H1 (cell line): ENCODE measurements at regions not wholly inside any gene's neighbourhood (a gene's known extent, or its start where the extent isn't known, plus 50 kb on each side); places are given as distances from the start of the nearest gene placed in this dataset.

Experiments
- CTCF ChIA-PET: fragments of 300-600 bp; sonication (Branson Sonifier 250); formaldehyde crosslinking; loops from one replicate; lab custom pipeline; 2021; ENCODE audit not compliant: partially characterized antibody; lab: Charles Lee
- POLR2A ChIA-PET: fragments of 300-600 bp; sonication (Branson Sonifier 250); formaldehyde crosslinking; loops from one replicate; lab custom pipeline; 2021; ENCODE audit warnings: inconsistent platforms; ENCODE audit not compliant: partially characterized antibody; lab: Charles Lee
- DNase-seq, 2 experiments: peaks; one replicate each; pipeline versions ENCODE4 v3.0.0 to v3.0.0-alpha.2; 2010 to 2022; ENCODE audit warnings: low spot score in 2 of 2, low read depth in 1 of 2, mixed read lengths in 1 of 2
- FAIRE-seq: peaks from 2 replicates; lab custom pipeline; 2011; peaks lifted over from hg19 to GRCh38; lab: Jason Lieb, UNC
- H2AFZ ChIP-seq: 2 replicates; pipeline ENCODE4 v1.8.1; 2012; ENCODE audit warnings: low read length, inconsistent platforms
- H2AK5ac ChIP-seq: 2 replicates; pipeline ENCODE4 v1.6.1; 2013; ENCODE audit warnings: low read depth, low read length
- H2BK120ac ChIP-seq: replicated peaks from 2 replicates; pipeline ENCODE3; 2013; ENCODE audit warnings: low read depth, low read length, inconsistent platforms
- H2BK12ac ChIP-seq: 2 replicates; pipeline ENCODE4 v1.6.1; 2013; ENCODE audit warnings: low read depth, low read length
- H2BK15ac ChIP-seq: 2 replicates; pipeline ENCODE4 v1.6.1; 2013; ENCODE audit warnings: low read length
- H2BK20ac ChIP-seq: 2 replicates; pipeline ENCODE4 v1.6.1; 2013; ENCODE audit warnings: low read length
- H2BK5ac ChIP-seq: 2 replicates; pipeline ENCODE4 v1.6.1; 2013; ENCODE audit warnings: low read depth, low read length
- H3K14ac ChIP-seq: 2 replicates; pipeline ENCODE4 v1.6.1; 2013; ENCODE audit warnings: inconsistent platforms; ENCODE audit not compliant: insufficient read length
- H3K18ac ChIP-seq: 2 replicates; pipeline ENCODE4 v1.6.1; 2013; ENCODE audit warnings: low read length; ENCODE audit errors: extremely low read depth
- H3K23ac ChIP-seq: 2 replicates; pipeline ENCODE4 v1.6.1; 2013; ENCODE audit warnings: inconsistent platforms; ENCODE audit not compliant: insufficient read length
- H3K23me2 ChIP-seq: 2 replicates; pipeline ENCODE4 v1.6.1; 2013; ENCODE audit warnings: low read depth, low read length
- H3K27ac ChIP-seq: 2 replicates; pipeline ENCODE4 v1.6.1; 2011; ENCODE audit warnings: low read depth, low read length, inconsistent platforms
- H3K27me3 ChIP-seq, 4 experiments: replicated peaks in 1 of 4; 1 replicate in 1 of 4; 2 replicates in 3 of 4; pipeline versions ENCODE4 v1.6.1 to v1.8.1; 2011 to 2013; ENCODE audit warnings: low read length in 3 of 4, mild to moderate bottlenecking in 3 of 4, inconsistent platforms in 2 of 4, mixed read lengths in 2 of 4, moderate library complexity in 1 of 4; ENCODE audit not compliant: control insufficient read depth in 3 of 4, insufficient read depth in 3 of 4; ENCODE audit errors: extremely low read depth in 1 of 4
- H3K36me3 ChIP-seq, 4 experiments: 2 replicates each; pipeline versions ENCODE4 v1.6.1 to v1.8.1; 2011 to 2013; ENCODE audit warnings: mild to moderate bottlenecking in 4 of 4, low read length in 3 of 4, moderate library complexity in 2 of 4, control low read depth in 1 of 4, inconsistent platforms in 1 of 4; ENCODE audit not compliant: insufficient read depth in 4 of 4, control insufficient read depth in 2 of 4
- H3K4ac ChIP-seq: replicated peaks from 2 replicates; pipeline ENCODE3; 2013; ENCODE audit warnings: low read length, low read depth, mixed read lengths, inconsistent platforms; ENCODE audit not compliant: insufficient read length
- H3K4me1 ChIP-seq, 4 experiments: replicated peaks in 1 of 4; 1 replicate in 1 of 4; 2 replicates in 3 of 4; pipeline versions ENCODE4 v1.6.1 to v1.8.1; 2011 to 2013; ENCODE audit warnings: low read length in 3 of 4, inconsistent platforms in 2 of 4, mixed read lengths in 1 of 4; ENCODE audit not compliant: insufficient read depth in 4 of 4, control insufficient read depth in 3 of 4
- H3K4me2 ChIP-seq, 2 experiments: 2 replicates each; pipeline versions ENCODE4 v1.6.1 to v1.8.1; 2011 to 2013; ENCODE audit warnings: low read depth in 2 of 2, low read length in 2 of 2, control low read depth in 1 of 2, inconsistent platforms in 1 of 2, mild to moderate bottlenecking in 1 of 2; ENCODE audit not compliant: insufficient read depth in 1 of 2
- H3K4me3 ChIP-seq, 4 experiments: fragments of 200-600, 300-600 bp in 1 of 4; sonication (generic), shearing (Covaris generic), sonication (Bioruptor Twin) in 1 of 4; 2 replicates each; pipeline versions ENCODE4 v1.5.1 to v1.8.1; 2011 to 2016; ENCODE audit warnings: low read length in 4 of 4, low read depth in 3 of 4, control low read depth in 2 of 4, inconsistent platforms in 2 of 4, mild to moderate bottlenecking in 2 of 4, mixed read lengths in 1 of 4, moderate library complexity in 1 of 4; ENCODE audit not compliant: insufficient read depth in 2 of 4; ENCODE audit errors: extremely low read depth in 1 of 4
- H3K56ac ChIP-seq: replicated peaks from 2 replicates; pipeline ENCODE3; 2013; ENCODE audit warnings: low read depth, mild to moderate bottlenecking, mixed read lengths, low read length, inconsistent platforms; ENCODE audit not compliant: insufficient read length
- H3K79me1 ChIP-seq: 2 replicates; pipeline ENCODE4 v1.6.1; 2013; ENCODE audit warnings: low read depth, low read length, control low read depth
- H3K79me2 ChIP-seq, 2 experiments: 2 replicates each; pipeline versions ENCODE4 v1.6.1 to v1.8.1; 2012 to 2013; ENCODE audit warnings: low read length in 2 of 2, mild to moderate bottlenecking in 2 of 2, inconsistent platforms in 1 of 2; ENCODE audit not compliant: insufficient read depth in 2 of 2, control insufficient read depth in 1 of 2
- H3K9ac ChIP-seq, 4 experiments: replicated peaks in 1 of 4; 1 replicate in 1 of 4; 2 replicates in 3 of 4; pipeline versions ENCODE4 v1.6.1 to v1.8.1; 2011 to 2013; ENCODE audit warnings: low read depth in 3 of 4, low read length in 3 of 4, control low read depth in 2 of 4, mild to moderate bottlenecking in 2 of 4, moderate library complexity in 2 of 4, inconsistent platforms in 1 of 4; ENCODE audit errors: extremely low read depth in 1 of 4
- H3K9me3 ChIP-seq, 2 experiments: 2 replicates each; pipeline versions ENCODE4 v1.6.1 to v1.8.1; 2012 to 2013; ENCODE audit warnings: mild to moderate bottlenecking in 2 of 2, moderate library complexity in 2 of 2, control low read depth in 1 of 2, inconsistent platforms in 1 of 2, low read depth in 1 of 2, low read length in 1 of 2, mixed read lengths in 1 of 2; ENCODE audit not compliant: insufficient read depth in 2 of 2
- H4K20me1 ChIP-seq, 2 experiments: replicated peaks in 1 of 2; 2 replicates each; pipeline versions ENCODE3 to v1.8.1; 2011 to 2013; ENCODE audit warnings: inconsistent platforms in 2 of 2, low read length in 2 of 2, mild to moderate bottlenecking in 1 of 2; ENCODE audit not compliant: insufficient read depth in 2 of 2, control insufficient read depth in 1 of 2
- H4K5ac ChIP-seq: 2 replicates; pipeline ENCODE4 v1.6.1; 2013; ENCODE audit warnings: low read length, low read depth, mixed read lengths, inconsistent platforms; ENCODE audit not compliant: insufficient read length
- H4K8ac ChIP-seq: 2 replicates; pipeline ENCODE4 v1.8.0; 2013; ENCODE audit warnings: mild to moderate bottlenecking, moderate library complexity, low read length, inconsistent platforms; ENCODE audit not compliant: insufficient read depth; ENCODE audit errors: extremely low read depth
- H4K91ac ChIP-seq: replicated peaks from 2 replicates; pipeline ENCODE3; 2013; ENCODE audit warnings: low read length, mixed read lengths, inconsistent platforms; ENCODE audit not compliant: insufficient read length
- CREB1 ChIP-seq: IDR thresholded peaks from 2 replicates; pipeline ENCODE4 v1.6.1; 2012; ENCODE audit warnings: inconsistent platforms
- EP300 ChIP-seq, 2 experiments: IDR thresholded peaks; 1 replicate in 1 of 2; 2 replicates in 1 of 2; pipeline ENCODE4 v1.6.1; 2011 to 2012; ENCODE audit warnings: low read depth in 2 of 2, low read length in 2 of 2, mild to moderate bottlenecking in 2 of 2, borderline replicate concordance in 1 of 2, inconsistent platforms in 1 of 2, moderate library complexity in 1 of 2
- NRF1 ChIP-seq: IDR thresholded peaks from 2 replicates; pipeline ENCODE4 v1.6.1; 2011; ENCODE audit warnings: mild to moderate bottlenecking, low read depth, low read length, improper control_type of control experiment
- SP1 ChIP-seq: IDR thresholded peaks from 2 replicates; pipeline ENCODE4 v1.6.1; 2011; ENCODE audit warnings: low read depth, low read length
- TCF12 ChIP-seq: IDR thresholded peaks from 2 replicates; pipeline ENCODE4 v1.6.1; 2011; ENCODE audit warnings: low read depth, mild to moderate bottlenecking, low read length
- WGBS, 2 experiments: shearing (Covaris generic) in 1 of 2; methylation state at CpG; one replicate each; pipeline versions ENCODE4 v1.1.6 to v1.1.7; 2013 to 2015; ENCODE audit warnings: low lambda C conversion rate in 2 of 2, mixed read lengths in 2 of 2, inconsistent platforms in 1 of 2, low coverage in 1 of 2, missing lambda C conversion rate in 1 of 2; ENCODE audit not compliant: insufficient replicate concordance in 2 of 2, insufficient coverage in 1 of 2, insufficient read length in 1 of 2; ENCODE audit errors: extremely low coverage in 1 of 2, missing lambda C conversion rate in 1 of 2; 5-methylcytosine and 5-hydroxymethylcytosine counted together

GRCh38 chr10:78815702-78816334 is 252.9 kb upstream of the ZMIZ1 start:
- no peak overlapping the region for H4K5ac ChIP-seq
- H3K9ac ChIP-seq, result no peak overlapping the region
- no peak overlapping the region for H3K23ac ChIP-seq
- H2BK120ac ChIP-seq, result no peak overlapping the region
- H2BK12ac ChIP-seq, result no peak overlapping the region
- H3K27ac ChIP-seq, result no peak overlapping the region
- H3K27me3 ChIP-seq, result no peaks in the 10 kb centered on the region
- no peaks in the 10 kb centered on the region for H3K79me1 ChIP-seq
- H2AK5ac ChIP-seq, result no peak overlapping the region
- H3K4me1 ChIP-seq, result peaks cover 0 to 12% (median 10%) of the 10 kb centered on the region in 4 experiments; a peak in 5 of 7 replicates
- ChIA-PET POLR2A (no interaction called here), CTCF (no interaction called here)
- H2BK5ac ChIP-seq, result no peak overlapping the region
- no peak overlapping the region for H3K14ac ChIP-seq
- no peak overlapping the region for H3K4me2 ChIP-seq
- no peak overlapping the region for H3K4me3 ChIP-seq
- no peak for DNase-seq
- H3K56ac ChIP-seq, result no peak overlapping the region
- no peak overlapping the region for H2BK20ac ChIP-seq
- H3K36me3 ChIP-seq, result no peaks in the 10 kb centered on the region
- H3K79me2 ChIP-seq, result no peaks in the 10 kb centered on the region
- FAIRE-seq, result no peak
- WGBS, 2 experiments, result 90% methylated on average over 2 of the region's 2 CpGs; no CpG with 5 or more reads in 1 of the 2 experiments
- H3K4ac ChIP-seq, result no peak overlapping the region
- H3K23me2 ChIP-seq, result no peaks in the 10 kb centered on the region; the same call in 1 of the 2 replicates
- H4K8ac ChIP-seq, result no peak overlapping the region
- no peaks in the 10 kb centered on the region for H4K20me1 ChIP-seq
- no peak overlapping the region for H2AFZ ChIP-seq
- no peak overlapping the region for H2BK15ac ChIP-seq
- no peak for TF ChIP-seq CREB1
- TF ChIP-seq NRF1, result no peak
- no peak for TF ChIP-seq SP1
- no peak for TF ChIP-seq EP300 (IDR thresholded peaks at IDR 0.05; ENCODE audit: borderline replicate concordance in 1 of 2, low read depth in 2 of 2, low read length in 2 of 2)
- TF ChIP-seq TCF12, result no peak
- H3K18ac ChIP-seq, result no peak overlapping the region
- H4K91ac ChIP-seq, result no peak overlapping the region
- no peaks in the 10 kb centered on the region for H3K9me3 ChIP-seq
